ENCODE measurements at regions not wholly inside any gene's neighbourhood (a gene's known extent, or its start where the extent isn't known, plus 50 kb on each side); places are given as distances from the start of the nearest gene placed in this dataset.
"Not testable (repeated sequence)": the region's sequence is repeated elsewhere in the genome, so short reads cannot be mapped to it uniquely, and the experiment has no call there.

- DNase-seq (ENCODE audit: low read depth) = no peak
Measured at GRCh38 chr12:102728506-102729242, 188.4 kb downstream of the PAH start.

- DNase-seq (ENCODE audit: low read depth) = no peak
Measured at GRCh38 chr12:102726686-102727085, 190.4 kb downstream of the PAH start.

GRCh38 chr12:102722147-102722546 lies 194.9 kb downstream of the PAH start:
- DNase-seq (ENCODE audit: low read depth) = no peak

GRCh38 chr12:102708108-102708507 lies 208.9 kb downstream of the PAH start:
- no peak for DNase-seq (ENCODE audit: low read depth)

GRCh38 chr12:102702447-102703114 lies 214.5 kb downstream of the PAH start:
- peak; percentile 42 for DNase-seq (ENCODE audit: low read depth)

GRCh38 chr12:102696045-102696444 lies 215.7 kb upstream of the IGF1 start:
- no peak for DNase-seq (ENCODE audit: low read depth)

- DNase-seq (ENCODE audit: low read depth) = no peak
Measured at GRCh38 chr12:102694903-102695302, 214.5 kb upstream of the IGF1 start.

- DNase-seq (ENCODE audit: low read depth) = no peak
Measured at GRCh38 chr12:102691773-102692555, 211.6 kb upstream of the IGF1 start.

- DNase-seq (ENCODE audit: low read depth) = no peak
Measured at GRCh38 chr12:102690253-102690652, 209.9 kb upstream of the IGF1 start.

- no peak for DNase-seq (ENCODE audit: low read depth)
Measured at GRCh38 chr12:102689701-102690100, 209.3 kb upstream of the IGF1 start.

- DNase-seq (ENCODE audit: low read depth) = no peak
Measured at GRCh38 chr12:102687523-102687922, 207.2 kb upstream of the IGF1 start.

GRCh38 chr12:102685841-102686240 lies 205.5 kb upstream of the IGF1 start:
- DNase-seq (ENCODE audit: low read depth) = no peak

- no peak for DNase-seq (ENCODE audit: low read depth)
Measured at GRCh38 chr12:102685172-102685571, 204.8 kb upstream of the IGF1 start.

- no peak for DNase-seq (ENCODE audit: low read depth)
Measured at GRCh38 chr12:102682366-102683289, 202.3 kb upstream of the IGF1 start.

GRCh38 chr12:102681747-102682146 lies 201.4 kb upstream of the IGF1 start:
- DNase-seq (ENCODE audit: low read depth) = no peak

GRCh38 chr12:102681309-102681708 lies 200.9 kb upstream of the IGF1 start:
- DNase-seq (ENCODE audit: low read depth) = no peak

- no peak for DNase-seq (ENCODE audit: low read depth)
Measured at GRCh38 chr12:102680304-102680703, 199.9 kb upstream of the IGF1 start.

- no peak for DNase-seq (ENCODE audit: low read depth)
Measured at GRCh38 chr12:102676812-102677211, 196.4 kb upstream of the IGF1 start.

GRCh38 chr12:102675672-102676071 lies 195.3 kb upstream of the IGF1 start:
- DNase-seq (ENCODE audit: low read depth) = peak; percentile 3

- no peak for DNase-seq (ENCODE audit: low read depth)
Measured at GRCh38 chr12:102673606-102674005, 193.2 kb upstream of the IGF1 start.

GRCh38 chr12:102672212-102672611 lies 191.8 kb upstream of the IGF1 start:
- not testable (repeated sequence) for DNase-seq (ENCODE audit: low read depth)

GRCh38 chr12:102669056-102669455 lies 188.7 kb upstream of the IGF1 start:
- no peak for DNase-seq (ENCODE audit: low read depth)

Data from iris pigment epithelial cell (primary cell).